ENCODE measurements at regions not wholly inside any gene's neighbourhood (a gene's known extent, or its start where the extent isn't known, plus 50 kb on each side); places are given as distances from the start of the nearest gene placed in this dataset.
"Not testable (repeated sequence)": the region's sequence is repeated elsewhere in the genome, so short reads cannot be mapped to it uniquely, and the experiment has no call there.

- DNase-seq (ENCODE audit: low spot score) = no peak
- intact Hi-C loops (cut with DNase I) = no loop called here
- ATAC-seq = no peak
These were observed 922.8 kb downstream of the EPHA7 start for GRCh38 chr6:92496527-92496926.

- DNase-seq (ENCODE audit: low spot score) (no peak), ATAC-seq (no peak)
- intact Hi-C loops (cut with DNase I) = no loop called here
These were observed 924.1 kb downstream of the EPHA7 start for GRCh38 chr6:92495242-92495641.

- no peak for ATAC-seq
- no peak for DNase-seq (ENCODE audit: low spot score)
- intact Hi-C loops (cut with DNase I) = no loop called here
These were observed 933.9 kb downstream of the EPHA7 start for GRCh38 chr6:92485487-92485886.

GRCh38 chr6:92479831-92480230, 939.5 kb downstream of the EPHA7 start:
- no peak for DNase-seq (ENCODE audit: low spot score)
- ATAC-seq = no peak
- intact Hi-C loops (cut with DNase I) = no loop called here

- DNase-seq (ENCODE audit: low spot score) (no peak), ATAC-seq (no peak)
- intact Hi-C loops (cut with DNase I) = no loop called here
These were observed 946.3 kb downstream of the EPHA7 start for GRCh38 chr6:92473056-92473455.

- ATAC-seq = no peak
- intact Hi-C loops (cut with DNase I) = no loop called here
- no peak for DNase-seq (ENCODE audit: low spot score)
These were observed 950.1 kb downstream of the EPHA7 start for GRCh38 chr6:92469186-92469828.

- DNase-seq (ENCODE audit: low spot score) = no peak
- no peak for ATAC-seq
- intact Hi-C loops (cut with DNase I) = no loop called here
These were observed 951.3 kb downstream of the EPHA7 start for GRCh38 chr6:92468066-92468465.

GRCh38 chr6:92460133-92460532, 959.2 kb downstream of the EPHA7 start:
- ATAC-seq (no peak), DNase-seq (ENCODE audit: low spot score) (no peak)
- intact Hi-C loops (cut with DNase I) = no loop called here

GRCh38 chr6:92459606-92460005, 959.8 kb downstream of the EPHA7 start:
- intact Hi-C loops (cut with DNase I) = no loop called here
- ATAC-seq = no peak

GRCh38 chr6:92446052-92446451, 973.3 kb downstream of the EPHA7 start:
- intact Hi-C loops (cut with DNase I) = no loop called here
- ATAC-seq (no peak), DNase-seq (ENCODE audit: low spot score) (no peak)

More at GRCh38 chr6:92459606-92460005, 959.8 kb downstream of the EPHA7 start:
- no peak for DNase-seq (ENCODE audit: low spot score)

- ATAC-seq (no peak), DNase-seq (ENCODE audit: low spot score) (no peak)
- intact Hi-C loops (cut with DNase I) = no loop called here
These were observed 985.4 kb downstream of the EPHA7 start for GRCh38 chr6:92433911-92434310.

GRCh38 chr6:92431502-92431901, 987.9 kb downstream of the EPHA7 start:
- no peak for ATAC-seq
- DNase-seq (ENCODE audit: low spot score) = no peak
- intact Hi-C loops (cut with DNase I) = no loop called here

- DNase-seq (ENCODE audit: low spot score) (no peak), ATAC-seq (no peak)
- intact Hi-C loops (cut with DNase I) = no loop called here
These were observed 990.9 kb downstream of the EPHA7 start for GRCh38 chr6:92428448-92428847.

GRCh38 chr6:92427453-92427852, 991.9 kb downstream of the EPHA7 start:
- ATAC-seq = no peak
- DNase-seq (ENCODE audit: low spot score) = no peak
- intact Hi-C loops (cut with DNase I) = no loop called here

GRCh38 chr6:92415656-92416055, 1003.7 kb downstream of the EPHA7 start:
- DNase-seq (ENCODE audit: low spot score) = no peak
- no peak for ATAC-seq
- intact Hi-C loops (cut with DNase I) = no loop called here

- no peak for ATAC-seq
- intact Hi-C loops (cut with DNase I) = no loop called here
- DNase-seq (ENCODE audit: low spot score) = no peak
These were observed 1011.0 kb downstream of the EPHA7 start for GRCh38 chr6:92408350-92408749.

GRCh38 chr6:92404281-92404680, 1015.1 kb downstream of the EPHA7 start:
- no peak for ATAC-seq
- no peak for DNase-seq (ENCODE audit: low spot score)
- intact Hi-C loops (cut with DNase I) = no loop called here

- no peak for ATAC-seq
- intact Hi-C loops (cut with DNase I) = no loop called here
- DNase-seq (ENCODE audit: low spot score) = no peak
These were observed 1019.4 kb downstream of the EPHA7 start for GRCh38 chr6:92399911-92400310.

GRCh38 chr6:92388706-92389105, 1030.7 kb downstream of the EPHA7 start:
- ATAC-seq; intact Hi-C loops (cut with DNase I); DNase-seq (ENCODE audit: low spot score): not testable (repeated sequence)

- ATAC-seq (no peak), DNase-seq (ENCODE audit: low spot score) (no peak)
- intact Hi-C loops (cut with DNase I) = no loop called here
These were observed 1038.4 kb downstream of the EPHA7 start for GRCh38 chr6:92380803-92381601.

- DNase-seq (ENCODE audit: low spot score) = no peak
- intact Hi-C loops (cut with DNase I) = no loop called here
- no peak for ATAC-seq
These were observed 1042.2 kb downstream of the EPHA7 start for GRCh38 chr6:92377137-92377536.

Data from sciatic nerve (tissue), 2 donors.